ENCODE measurements at regions not wholly inside any gene's neighbourhood (a gene's known extent, or its start where the extent isn't known, plus 50 kb on each side); places are given as distances from the start of the nearest gene placed in this dataset.

GRCh38 chr20:24769878-24770627 lies 179.0 kb upstream of the CST7 start:
- no peak for TF ChIP-seq CTCF (IDR thresholded peaks at IDR 0.05; ENCODE audit: insufficient read depth, missing control alignments)
- no peak for FAIRE-seq
- DNase-seq (ENCODE audit: insufficient read length, low spot score), result no peak

GRCh38 chr20:24770628-24771541 lies 178.2 kb upstream of the CST7 start:
- no peak for DNase-seq (ENCODE audit: insufficient read length, low spot score)
- TF ChIP-seq CTCF (IDR thresholded peaks at IDR 0.05; ENCODE audit: insufficient read depth, missing control alignments), result no peak
- no peak for FAIRE-seq

GRCh38 chr20:24771542-24772061 lies 177.5 kb upstream of the CST7 start:
- DNase-seq (ENCODE audit: insufficient read length, low spot score), result no peak
- no peak for FAIRE-seq
- TF ChIP-seq CTCF (IDR thresholded peaks at IDR 0.05; ENCODE audit: insufficient read depth, missing control alignments), result no peak

- DNase-seq (ENCODE audit: insufficient read length, low spot score), result no peak
- no peak for FAIRE-seq
Measured at GRCh38 chr20:24772667-24773066, 176.4 kb upstream of the CST7 start.

GRCh38 chr20:24773168-24773567 lies 175.9 kb upstream of the CST7 start:
- TF ChIP-seq CTCF (IDR thresholded peaks at IDR 0.05; ENCODE audit: insufficient read depth, missing control alignments), result no peak
- FAIRE-seq (no peak), DNase-seq (ENCODE audit: insufficient read length, low spot score) (no peak)

More at GRCh38 chr20:24772667-24773066, 176.4 kb upstream of the CST7 start:
- TF ChIP-seq CTCF (IDR thresholded peaks at IDR 0.05; ENCODE audit: insufficient read depth, missing control alignments), result no peak

GRCh38 chr20:24773751-24774201 lies 175.3 kb upstream of the CST7 start:
- TF ChIP-seq CTCF (IDR thresholded peaks at IDR 0.05; ENCODE audit: insufficient read depth, missing control alignments), result no peak
- DNase-seq (ENCODE audit: insufficient read length, low spot score) (no peak), FAIRE-seq (no peak)

Measured in D721Med (cell line).